ENCODE measurements at regions not wholly inside any gene's neighbourhood (a gene's known extent, or its start where the extent isn't known, plus 50 kb on each side); places are given as distances from the start of the nearest gene placed in this dataset.
A peak's percentile ranks its signal among the peaks of the same experiment; 100 is the strongest.

DNA sequence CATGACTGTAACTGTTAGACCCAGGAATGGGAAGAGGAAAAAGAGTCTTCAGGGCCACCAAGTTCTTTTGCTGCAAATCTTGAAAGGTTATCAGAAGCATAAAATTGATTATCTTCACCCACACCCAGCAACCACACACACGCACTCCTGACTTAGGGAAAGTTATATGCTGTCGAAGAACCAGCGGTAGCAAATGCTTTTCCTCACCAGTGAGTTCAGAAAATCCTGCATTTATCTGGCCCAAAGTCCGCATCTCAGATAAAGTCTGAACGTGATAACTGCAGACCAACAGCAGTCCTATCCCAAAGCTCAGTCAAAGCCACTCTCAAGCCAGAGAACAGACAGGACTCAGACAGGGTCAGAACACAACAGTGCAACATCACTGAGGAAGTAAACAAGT, 115.6 kb downstream of the IRS2 start:
- no peak for DNase-seq

DNA sequence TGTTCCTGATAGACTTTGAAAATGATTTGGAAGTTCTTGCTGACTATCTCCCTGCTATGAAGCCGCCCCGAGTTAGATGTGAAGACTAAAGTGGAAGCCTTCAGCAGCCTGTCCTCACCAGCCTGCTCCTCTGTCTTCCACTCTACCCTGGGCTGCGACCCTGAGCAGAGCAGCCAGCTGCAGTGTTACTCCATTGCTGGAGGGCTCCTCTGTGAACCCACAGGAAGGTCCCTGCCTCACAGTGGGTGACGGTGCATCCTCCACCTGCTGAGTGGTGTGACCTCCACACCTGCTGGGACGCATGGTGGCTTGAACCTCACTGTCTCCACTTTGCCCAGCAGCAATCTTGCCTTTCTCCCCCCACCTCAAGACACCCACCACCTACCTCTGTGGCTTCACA, 116.4 kb downstream of the IRS2 start:
- no peak for DNase-seq

DNA sequence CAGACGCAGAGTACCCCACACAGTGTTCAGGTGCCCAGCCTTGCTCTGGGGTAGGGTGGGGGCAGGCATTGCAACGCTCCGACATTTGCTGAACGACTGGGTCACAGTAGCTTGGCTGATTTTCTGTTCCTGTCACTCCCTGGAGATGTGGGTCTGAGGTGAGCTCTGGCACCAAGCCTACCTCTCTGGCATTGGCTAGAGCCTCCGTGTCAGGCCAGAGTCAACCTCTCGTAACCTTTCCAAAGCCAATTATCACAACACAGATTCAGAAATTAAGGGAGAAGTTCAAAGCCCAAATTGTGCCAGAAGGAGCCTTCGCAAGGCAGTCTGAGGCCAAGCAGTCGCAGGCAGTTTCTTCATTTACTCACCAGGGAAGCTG, 117.2 kb downstream of the IRS2 start:
- peak in 1 of 58 donors; percentile 4 for DNase-seq

DNA sequence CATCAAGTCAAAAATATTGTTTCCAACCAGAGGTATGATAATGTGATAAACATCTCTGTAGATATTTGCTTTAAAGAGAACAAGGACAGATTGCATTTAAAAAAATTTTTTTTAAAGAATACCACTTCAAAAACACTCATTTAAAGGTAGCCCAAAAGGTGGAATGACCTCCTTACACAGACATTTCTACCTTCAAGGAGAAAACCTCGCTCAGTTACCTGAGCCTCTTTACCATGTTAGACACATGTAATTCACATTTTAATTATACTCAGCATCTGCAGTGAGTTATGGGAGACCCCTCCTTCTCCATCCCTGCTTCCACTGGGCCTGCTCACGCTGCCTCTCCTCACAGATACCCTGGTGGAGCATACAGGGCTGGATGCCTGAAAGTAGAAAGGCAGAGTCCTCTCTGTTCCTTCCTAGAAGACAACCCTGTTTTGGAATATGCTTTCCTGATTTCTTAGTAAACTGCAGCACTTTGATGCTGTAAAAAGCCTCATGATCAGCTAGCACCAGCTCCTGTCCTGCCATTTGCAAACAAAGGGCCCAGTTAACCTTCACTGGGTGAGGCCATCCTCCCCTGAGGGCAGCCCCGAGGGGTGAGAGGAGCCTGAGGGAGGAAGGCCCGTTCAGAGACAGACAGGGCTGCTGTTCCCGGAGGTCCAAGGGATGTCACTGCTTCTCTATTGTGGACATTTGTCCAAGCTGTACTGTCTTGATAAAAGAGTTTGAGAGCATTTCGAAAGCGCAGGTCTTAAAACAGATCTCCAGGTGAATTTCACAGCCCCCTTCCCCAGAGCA, 117.8 kb downstream of the IRS2 start:
- no peak for DNase-seq

DNA sequence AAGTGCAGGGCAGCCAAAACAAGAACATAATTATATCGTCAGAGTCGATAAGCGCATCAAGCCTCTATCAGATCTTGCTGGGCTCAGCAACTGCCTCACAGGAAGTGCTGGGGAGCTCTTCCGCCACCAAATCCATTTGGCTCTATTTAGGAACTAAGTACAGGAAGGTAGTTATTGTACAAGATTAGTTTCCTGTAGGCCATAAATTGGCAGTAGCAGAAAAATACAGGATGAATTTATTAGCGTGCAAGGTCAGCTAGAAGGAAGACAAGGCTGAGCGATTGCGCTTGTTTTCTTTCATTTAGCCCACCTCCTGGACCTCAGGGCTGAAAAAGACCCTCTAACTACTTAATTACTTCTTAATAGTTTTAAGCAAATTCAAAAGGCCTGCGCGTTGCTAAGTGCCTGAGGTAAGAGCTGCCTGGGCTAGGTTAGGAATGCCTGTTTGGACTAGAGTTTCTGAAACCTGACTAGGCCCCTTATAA, 118.5 kb downstream of the IRS2 start:
- DNase-seq = no peak

DNA sequence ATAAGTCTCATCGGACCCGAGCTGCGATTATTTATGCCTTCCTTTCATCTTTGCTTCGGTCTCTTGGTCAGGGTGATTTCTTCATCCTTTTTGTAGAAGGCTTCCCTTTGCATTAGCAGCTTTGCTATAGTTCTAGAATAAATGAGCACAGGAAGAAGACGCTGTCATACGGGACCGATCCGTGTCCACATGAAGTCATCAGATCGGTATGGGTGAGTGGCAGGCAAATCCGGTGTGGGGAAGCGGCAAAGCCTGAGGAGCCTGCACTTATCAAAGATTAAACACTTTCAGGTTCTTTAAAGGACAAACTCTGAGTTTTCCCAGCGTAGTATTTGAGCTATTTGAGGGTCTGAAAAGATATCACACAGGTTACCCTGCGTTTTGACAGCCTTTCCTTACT, 119.3 kb downstream of the IRS2 start:
- DNase-seq = no peak

DNA sequence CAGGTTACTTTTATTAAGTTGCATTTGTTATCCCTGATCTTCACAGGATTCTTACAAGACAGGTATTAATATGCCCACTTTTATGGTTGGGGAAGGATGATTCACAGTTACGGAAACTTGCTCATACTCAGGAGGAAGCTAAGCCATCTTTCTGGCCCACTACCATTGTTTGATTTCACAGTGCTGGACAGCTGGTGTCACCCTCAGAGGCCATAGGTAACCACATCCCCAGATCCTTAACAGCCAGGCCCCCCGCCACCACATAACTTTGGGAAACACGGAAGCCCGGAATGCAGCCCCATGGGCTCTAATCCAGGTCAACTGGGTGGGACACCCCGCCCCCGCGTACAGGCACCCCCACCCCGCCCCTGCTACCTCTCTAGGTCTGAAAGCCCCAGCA, 119.7 kb downstream of the IRS2 start:
- DNase-seq = no peak

DNA sequence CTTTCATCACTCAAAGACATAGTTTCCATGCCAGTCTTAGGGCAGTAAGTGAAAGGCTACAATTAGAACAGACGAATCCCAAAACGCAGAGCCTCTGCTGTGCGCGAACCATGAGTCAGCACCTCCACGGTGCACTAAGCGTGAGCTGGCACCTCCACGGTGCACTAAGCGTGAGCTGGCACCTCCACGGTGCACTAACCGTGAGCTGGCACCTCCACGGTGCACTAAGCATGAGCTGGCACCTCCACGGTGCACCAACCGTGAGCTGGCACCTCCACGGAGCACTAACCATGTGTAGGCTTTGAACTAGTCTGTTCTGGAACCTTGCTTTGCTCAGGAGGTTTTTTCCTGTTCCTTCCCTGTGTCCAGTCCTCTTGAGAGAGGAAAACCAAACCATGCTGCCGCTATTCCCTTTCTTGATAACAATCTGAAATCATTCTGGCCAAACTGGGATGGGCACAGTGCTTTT, 120.6 kb downstream of the IRS2 start:
- DNase-seq = no peak

DNA sequence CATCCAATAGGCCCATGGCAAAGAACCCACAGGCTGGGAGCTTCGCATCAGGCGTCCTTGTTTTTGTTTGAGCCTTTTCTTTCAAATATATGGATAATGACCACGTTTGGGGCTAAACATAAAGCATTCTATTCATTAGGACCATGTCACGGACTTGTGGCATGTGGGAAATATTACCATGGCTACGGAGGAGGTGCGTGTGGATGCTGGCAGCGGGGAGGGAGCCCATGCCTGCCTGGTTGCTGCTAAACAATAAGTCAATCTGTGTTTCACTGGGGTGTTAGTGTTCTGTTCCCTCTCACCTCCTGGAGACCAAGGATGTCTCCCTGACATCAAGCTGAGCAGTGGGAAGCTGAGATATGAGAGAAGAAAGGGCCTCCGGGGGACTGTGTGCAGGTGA, 121.1 kb downstream of the IRS2 start:
- DNase-seq = no peak

DNA sequence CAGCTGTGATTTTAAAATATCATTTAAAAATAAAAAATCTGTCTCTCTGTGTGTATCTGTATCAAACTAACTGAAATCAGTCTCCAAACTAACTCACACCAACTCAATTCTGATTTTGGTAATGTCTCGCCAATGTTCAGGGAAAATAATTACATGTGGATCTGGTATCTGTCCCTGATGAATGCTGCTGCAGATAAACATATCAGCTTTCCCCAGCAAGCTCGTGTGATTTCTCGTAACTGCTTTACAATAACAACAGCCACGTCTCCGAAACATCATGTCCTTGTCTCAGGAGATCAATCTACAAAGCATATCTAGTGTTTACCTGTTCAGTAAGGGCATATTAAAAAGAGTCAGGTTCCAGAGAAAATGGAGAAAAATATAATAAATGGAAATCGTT, 129.0 kb downstream of the IRS2 start:
- DNase-seq = no peak

DNA sequence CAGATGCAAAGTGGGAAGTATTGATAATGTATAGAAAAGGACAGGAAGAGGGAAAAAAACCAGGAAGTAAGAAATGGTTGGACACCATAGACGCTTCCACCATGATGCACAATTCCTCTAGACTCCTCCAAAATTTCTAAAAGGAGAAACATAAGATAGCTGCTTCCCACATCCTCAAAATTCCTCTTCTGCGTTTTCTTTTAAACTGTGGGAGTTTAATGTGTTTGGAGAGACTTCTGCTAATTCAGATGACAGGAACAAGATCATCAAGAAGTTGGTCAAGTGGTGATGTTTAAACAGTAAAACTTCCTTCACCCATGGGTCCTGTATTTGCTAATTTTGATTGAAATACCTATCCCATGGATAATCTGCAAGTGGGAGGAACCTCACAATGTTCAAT, 130.2 kb downstream of the IRS2 start:
- no peak for DNase-seq

DNA sequence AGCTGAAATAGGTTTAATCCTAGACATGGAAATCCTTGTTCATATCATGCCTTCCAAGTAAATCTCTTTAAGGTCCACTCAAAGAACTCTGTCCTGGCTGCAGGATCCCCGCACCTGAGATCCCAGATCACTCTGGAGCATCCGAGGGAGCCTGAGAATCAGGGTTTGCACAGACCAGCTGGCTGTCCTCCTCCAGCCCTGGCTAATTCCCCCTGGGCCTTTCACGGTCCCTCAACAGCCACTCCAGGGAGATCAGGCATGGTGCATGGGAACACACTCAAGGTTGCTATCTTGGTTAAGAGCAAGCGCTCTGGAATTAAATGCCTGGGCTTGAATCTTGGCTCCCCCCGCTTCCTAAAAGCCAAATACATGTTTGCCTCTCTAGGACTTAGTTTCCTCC, 130.8 kb downstream of the IRS2 start:
- no peak for DNase-seq

DNA sequence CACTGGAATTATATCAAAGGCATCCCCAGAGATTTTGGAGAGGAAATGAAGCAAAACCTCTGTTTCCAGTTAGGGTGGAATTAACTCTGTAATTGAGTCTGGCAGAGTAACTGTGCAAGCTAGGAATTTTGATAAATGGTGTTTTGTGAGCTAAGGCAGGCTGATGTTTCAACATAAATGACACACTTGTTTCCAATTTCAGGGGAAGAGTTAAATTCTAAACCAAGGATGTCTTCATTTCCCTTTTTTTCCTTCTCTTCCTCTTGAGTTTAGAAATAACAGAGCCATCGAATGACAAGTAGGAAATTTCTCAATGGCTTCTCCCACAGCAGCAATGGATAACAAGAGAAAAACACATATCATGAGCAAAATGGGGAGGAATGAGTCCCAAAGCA, 131.2 kb downstream of the IRS2 start:
- no peak for DNase-seq

DNA sequence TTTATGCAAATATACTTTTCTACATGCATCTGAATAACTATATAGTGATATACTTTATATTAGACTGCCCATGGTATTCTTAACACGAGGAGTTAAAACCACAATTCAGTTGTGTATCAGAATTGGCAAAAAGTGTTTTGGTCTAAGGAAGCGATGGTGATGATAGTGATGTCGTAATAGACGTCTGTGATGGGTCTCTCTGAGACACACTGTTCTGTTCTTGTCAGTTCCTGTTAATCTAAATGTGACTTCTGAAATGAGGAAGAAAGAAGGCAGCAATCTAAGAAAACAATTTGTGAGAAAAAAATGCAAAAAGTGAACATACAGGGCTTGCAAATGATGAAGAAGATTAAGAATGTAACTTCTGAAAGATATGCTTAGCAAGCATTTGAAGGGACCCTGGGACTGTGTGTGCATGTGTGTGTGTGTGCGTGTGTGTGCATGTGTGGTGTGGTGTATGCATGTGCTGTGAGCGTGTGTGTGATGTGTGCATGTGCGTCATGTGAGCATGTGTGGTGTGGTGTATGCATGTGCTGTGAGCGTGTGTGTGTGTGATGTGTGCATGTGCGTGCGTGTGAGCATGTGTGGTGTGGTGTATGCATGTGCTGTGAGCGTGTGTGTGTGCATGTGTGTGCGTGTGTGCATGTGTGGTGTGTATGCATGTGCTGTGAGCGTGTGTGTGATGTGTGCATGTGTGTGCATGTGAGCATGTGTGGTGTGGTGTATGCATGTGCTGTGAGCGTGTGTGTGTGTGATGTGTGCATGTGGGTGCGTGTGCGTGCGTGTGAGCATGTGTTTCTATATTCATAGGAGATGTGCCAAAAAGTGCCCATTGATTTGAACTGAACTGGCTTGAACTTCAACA, 131.8 kb downstream of the IRS2 start:
- DNase-seq = peak in 2 of 58 donors; percentile 1 to 45

DNA sequence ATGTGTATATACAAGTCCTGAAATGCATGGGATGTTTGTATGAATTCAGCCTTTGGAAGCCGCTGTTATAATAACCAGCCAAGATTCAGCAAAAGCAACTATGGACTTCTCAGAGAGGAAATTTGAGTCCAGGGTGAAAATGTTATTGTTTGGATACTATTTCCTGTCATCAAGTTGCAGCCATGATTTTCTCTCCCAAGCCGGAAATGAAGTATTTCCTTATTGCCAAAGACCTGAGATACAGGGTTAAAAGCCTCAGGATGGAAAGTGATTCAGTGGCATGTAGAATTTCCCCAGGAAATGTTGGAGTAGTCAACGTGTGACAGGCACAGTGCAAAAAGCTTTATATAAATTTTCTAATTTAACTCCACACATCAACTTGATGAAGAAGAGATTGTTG, 133.9 kb downstream of the IRS2 start:
- no peak for DNase-seq

DNA sequence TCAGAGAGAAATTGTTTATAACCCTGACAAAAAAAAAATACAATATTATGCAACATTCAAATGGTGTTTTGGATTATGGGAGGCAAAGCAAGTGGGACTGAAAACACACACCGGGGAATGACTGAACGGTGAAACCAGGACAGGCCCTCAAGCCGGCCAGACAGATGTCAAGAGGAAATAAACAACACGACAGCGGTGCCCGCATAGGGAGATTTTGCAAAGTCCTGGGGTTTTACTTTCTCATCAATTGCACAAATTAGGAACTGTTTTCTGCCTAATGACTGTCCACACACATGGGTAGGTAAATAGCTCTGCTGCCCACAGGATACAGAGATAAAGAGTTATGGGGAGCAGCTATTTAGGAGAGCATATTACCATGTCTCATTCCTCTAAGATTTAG, 134.5 kb downstream of the IRS2 start:
- DNase-seq = peak in 1 of 58 donors; percentile 10

DNA sequence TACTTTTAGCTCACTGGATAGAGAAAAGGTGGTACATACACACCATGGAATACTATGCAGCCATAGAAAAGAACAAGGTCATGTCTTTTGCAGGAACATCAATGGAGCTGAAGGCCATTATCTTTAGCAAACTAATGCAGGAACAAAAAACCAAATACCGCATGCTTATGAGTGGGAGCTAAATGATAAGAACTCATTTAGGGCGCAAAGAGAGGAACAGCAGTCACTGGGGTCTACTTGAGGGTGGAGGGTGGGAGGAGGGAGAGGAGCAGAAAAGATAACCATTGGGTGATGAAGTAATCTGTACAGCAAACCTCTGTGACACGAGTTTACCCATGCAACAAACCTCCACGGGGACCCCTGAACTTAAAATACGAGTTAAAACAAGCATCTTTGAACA, 135.1 kb downstream of the IRS2 start:
- DNase-seq = no peak

DNA sequence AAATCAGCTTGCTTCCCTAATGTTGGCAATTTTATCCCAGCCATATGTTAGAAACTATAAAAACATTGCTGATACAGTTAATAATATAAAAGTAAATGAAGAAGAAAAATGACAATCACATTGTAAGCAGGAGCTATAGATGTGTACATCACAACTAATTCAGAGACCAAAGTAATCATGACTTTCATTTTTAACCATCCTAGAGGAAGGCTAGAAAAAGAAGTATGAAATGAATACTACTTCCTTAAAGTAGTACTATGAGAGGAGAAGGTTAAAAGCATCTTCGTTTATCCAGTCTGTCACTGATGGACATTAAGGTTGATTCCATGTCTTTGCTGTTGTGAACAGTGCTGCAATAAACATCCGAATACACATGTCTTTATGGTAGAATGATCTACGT, 135.5 kb downstream of the IRS2 start:
- DNase-seq = no peak

DNA sequence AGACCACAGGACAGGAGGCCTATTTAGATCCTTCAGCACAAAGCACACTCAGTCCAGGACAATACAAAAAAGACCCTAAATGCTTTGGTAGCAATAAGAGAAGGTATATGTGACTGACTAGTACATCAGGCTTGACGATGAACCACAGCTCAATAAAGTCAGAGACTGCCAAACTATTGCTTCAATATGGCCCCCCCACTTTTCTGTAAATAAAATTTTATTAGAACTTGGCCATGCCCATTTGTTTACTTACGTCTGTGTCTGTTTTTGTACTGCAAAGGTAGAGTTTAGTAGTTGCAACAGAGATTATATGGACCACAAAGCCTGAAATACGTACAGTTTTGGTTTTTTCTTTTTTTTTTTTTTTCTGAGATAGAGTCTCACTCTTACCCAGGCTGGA, 136.7 kb downstream of the IRS2 start:
- DNase-seq = no peak

DNA sequence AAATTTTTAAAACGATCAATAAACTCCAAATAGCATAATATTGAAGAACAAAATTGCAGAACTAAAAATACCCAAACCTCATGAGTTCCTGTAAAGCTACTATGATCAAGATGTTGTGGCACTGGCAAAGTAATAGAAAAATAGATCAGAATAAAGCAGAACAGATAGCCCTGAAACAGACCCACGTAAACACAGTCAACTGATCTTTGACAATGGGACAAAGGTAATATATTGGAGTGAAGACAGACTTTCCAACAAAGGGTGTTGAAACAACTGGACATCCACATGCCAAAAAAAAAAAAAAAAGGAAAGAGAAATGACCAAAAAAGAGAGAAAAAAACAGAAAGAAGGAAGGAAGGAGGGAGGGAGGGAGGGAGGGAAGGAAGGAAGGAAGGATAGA, 138.7 kb downstream of the IRS2 start:
- DNase-seq = no peak

DNA sequence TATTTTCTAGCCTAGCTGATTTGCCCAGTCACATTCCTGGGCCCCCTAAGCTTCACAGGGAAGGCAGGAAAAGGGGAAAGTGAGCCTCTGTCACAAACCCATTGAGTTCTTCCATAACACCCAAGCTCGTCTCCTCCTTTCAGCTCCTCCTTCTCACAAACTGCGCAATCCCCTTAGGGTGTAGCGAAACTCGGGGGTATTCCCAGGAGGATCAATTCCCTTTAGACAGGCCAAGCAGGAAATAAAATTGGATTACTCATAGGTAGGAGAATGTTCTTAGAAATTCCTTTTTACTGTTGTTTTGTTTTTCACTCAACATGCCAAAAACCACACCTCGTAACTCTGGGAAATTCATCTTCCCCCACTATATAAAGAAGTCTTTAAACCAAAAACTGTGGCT, 139.3 kb downstream of the IRS2 start:
- DNase-seq = no peak

DNA sequence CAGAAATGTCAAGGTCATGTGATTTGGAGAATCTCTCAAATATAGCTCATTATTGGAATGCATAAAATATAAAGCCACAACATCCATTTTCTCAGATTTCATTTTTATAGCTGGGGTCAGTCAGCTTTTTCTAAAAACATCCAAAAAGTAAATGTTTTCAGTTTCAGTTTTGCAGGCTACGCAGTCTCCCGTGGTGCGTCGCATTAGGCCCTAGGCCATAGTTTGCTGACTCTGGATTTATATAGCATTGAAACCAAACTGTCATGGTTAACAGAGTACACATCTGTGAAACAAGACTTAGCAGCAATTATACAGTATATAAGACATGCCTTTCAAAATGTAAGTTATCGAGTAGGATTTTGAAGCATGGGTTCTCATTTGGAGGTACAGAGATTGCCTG, 140.0 kb downstream of the IRS2 start:
- DNase-seq = no peak

DNA sequence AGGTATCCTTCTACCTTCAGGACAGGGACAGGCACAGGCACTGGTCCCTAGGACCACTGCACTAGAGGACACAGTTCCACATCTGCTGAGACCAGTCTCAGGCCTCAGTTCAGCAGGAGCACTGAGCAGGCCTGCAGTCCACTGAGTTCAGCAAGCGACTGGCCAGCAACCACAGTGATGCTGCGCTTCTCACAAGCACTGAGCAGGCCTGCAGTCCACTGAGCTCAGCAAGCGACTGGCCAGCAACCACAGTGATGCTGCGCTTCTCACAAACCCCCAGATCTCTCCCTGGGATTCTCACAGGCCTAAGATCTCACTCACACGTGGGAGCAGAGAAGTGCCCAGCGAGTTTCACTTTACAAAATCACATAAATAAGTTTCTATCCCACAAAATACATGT, 140.6 kb downstream of the IRS2 start:
- no peak for DNase-seq
